Panc1 (cell line): ENCODE measurements at regions not wholly inside any gene's neighbourhood (a gene's known extent, or its start where the extent isn't known, plus 50 kb on each side); places are given as distances from the start of the nearest gene placed in this dataset.

ENCODE experiments used
- POLR2AphosphoS5 ChIP-seq: IDR thresholded peaks from 2 replicates; pipeline ENCODE4 v1.6.1; 2012; ENCODE audit warnings: mild to moderate bottlenecking, low read depth, low read length, moderate library complexity
- SIN3A ChIP-seq: IDR thresholded peaks from 2 replicates; pipeline ENCODE4 v1.6.1; 2012; ENCODE audit warnings: low read depth, mild to moderate bottlenecking, low read length, moderate library complexity, borderline replicate concordance; ENCODE audit not compliant: insufficient read depth
- TCF7L2 ChIP-seq: IDR thresholded peaks from 2 replicates; pipeline ENCODE4 v1.6.1; 2011; ENCODE audit warnings: mild to moderate bottlenecking, low read depth, low read length, inconsistent platforms
- TF ChIP-seq, protein P1 (sequence below): fragments of 450-650 bp; IDR thresholded peaks from 2 replicates; pipeline ENCODE4 v1.5.1; 2017; ENCODE audit warnings: mild to moderate bottlenecking
- TF ChIP-seq, protein P2 (sequence below), 2 experiments: IDR thresholded peaks; 2 replicates each; pipeline ENCODE4 v1.6.1; 2011 to 2012; ENCODE audit warnings: low read depth in 2 of 2, control low read depth in 1 of 2, low read length in 1 of 2, mild to moderate bottlenecking in 1 of 2, moderate library complexity in 1 of 2; ENCODE audit not compliant: insufficient read depth in 1 of 2

DNA sequence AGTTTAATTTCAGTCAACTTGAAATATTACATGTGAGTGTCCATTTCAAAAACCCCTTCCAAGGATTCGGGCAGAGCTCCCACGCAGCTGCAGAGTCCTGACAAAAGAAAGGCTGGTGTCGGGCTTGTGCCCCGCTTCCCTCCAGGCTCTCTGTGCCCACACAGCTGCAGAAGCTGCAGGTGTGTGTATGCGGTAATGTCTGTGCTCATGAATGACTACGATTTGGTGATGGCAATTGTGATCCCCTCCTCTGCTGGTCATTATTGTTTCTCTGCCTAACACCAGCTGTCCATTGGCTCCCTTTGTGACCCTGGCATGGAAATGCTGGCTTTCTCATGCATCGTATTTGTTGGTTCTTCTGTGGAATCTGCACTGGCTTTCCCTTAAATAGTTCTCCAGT lies 224.8 kb downstream of the NUP35 start:
- TF ChIP-seq SIN3A (no peak), POLR2AphosphoS5 (no peak), TCF7L2 (no peak)
- TF ChIP-seq, protein P1, sequence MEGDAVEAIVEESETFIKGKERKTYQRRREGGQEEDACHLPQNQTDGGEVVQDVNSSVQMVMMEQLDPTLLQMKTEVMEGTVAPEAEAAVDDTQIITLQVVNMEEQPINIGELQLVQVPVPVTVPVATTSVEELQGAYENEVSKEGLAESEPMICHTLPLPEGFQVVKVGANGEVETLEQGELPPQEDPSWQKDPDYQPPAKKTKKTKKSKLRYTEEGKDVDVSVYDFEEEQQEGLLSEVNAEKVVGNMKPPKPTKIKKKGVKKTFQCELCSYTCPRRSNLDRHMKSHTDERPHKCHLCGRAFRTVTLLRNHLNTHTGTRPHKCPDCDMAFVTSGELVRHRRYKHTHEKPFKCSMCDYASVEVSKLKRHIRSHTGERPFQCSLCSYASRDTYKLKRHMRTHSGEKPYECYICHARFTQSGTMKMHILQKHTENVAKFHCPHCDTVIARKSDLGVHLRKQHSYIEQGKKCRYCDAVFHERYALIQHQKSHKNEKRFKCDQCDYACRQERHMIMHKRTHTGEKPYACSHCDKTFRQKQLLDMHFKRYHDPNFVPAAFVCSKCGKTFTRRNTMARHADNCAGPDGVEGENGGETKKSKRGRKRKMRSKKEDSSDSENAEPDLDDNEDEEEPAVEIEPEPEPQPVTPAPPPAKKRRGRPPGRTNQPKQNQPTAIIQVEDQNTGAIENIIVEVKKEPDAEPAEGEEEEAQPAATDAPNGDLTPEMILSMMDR, result no peak
- TF ChIP-seq, protein P2, sequence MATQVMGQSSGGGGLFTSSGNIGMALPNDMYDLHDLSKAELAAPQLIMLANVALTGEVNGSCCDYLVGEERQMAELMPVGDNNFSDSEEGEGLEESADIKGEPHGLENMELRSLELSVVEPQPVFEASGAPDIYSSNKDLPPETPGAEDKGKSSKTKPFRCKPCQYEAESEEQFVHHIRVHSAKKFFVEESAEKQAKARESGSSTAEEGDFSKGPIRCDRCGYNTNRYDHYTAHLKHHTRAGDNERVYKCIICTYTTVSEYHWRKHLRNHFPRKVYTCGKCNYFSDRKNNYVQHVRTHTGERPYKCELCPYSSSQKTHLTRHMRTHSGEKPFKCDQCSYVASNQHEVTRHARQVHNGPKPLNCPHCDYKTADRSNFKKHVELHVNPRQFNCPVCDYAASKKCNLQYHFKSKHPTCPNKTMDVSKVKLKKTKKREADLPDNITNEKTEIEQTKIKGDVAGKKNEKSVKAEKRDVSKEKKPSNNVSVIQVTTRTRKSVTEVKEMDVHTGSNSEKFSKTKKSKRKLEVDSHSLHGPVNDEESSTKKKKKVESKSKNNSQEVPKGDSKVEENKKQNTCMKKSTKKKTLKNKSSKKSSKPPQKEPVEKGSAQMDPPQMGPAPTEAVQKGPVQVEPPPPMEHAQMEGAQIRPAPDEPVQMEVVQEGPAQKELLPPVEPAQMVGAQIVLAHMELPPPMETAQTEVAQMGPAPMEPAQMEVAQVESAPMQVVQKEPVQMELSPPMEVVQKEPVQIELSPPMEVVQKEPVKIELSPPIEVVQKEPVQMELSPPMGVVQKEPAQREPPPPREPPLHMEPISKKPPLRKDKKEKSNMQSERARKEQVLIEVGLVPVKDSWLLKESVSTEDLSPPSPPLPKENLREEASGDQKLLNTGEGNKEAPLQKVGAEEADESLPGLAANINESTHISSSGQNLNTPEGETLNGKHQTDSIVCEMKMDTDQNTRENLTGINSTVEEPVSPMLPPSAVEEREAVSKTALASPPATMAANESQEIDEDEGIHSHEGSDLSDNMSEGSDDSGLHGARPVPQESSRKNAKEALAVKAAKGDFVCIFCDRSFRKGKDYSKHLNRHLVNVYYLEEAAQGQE (IDR thresholded peaks at IDR 0.05; ENCODE audit: insufficient read depth in 1 of 2, low read depth in 2 of 2, low read length in 1 of 2), result no peak
